Stimulated activated CD4-positive, alpha-beta T cell treated with anti-CD3 and anti-CD28 coated beads, TNF-alpha, amount 100 ng/mL, for 1 hour (primary cell): ENCODE measurements at regions not wholly inside any gene's neighbourhood (a gene's known extent, or its start where the extent isn't known, plus 50 kb on each side); places are given as distances from the start of the nearest gene placed in this dataset.

Experiments used
- DNase-seq, 3 donors: peaks; one replicate each; pipeline ENCODE4 v3.0.0-alpha.2; 2020; ENCODE audit warnings: low read depth in 3 of 3, low spot score in 1 of 3

GRCh38 chr6:25012657-25013056, 76.9 kb upstream of the RIPOR2 start:
- DNase-seq: no peak

- no peak for DNase-seq
Observed at GRCh38 chr6:25013246-25013645, 77.5 kb upstream of the RIPOR2 start.

DNA sequence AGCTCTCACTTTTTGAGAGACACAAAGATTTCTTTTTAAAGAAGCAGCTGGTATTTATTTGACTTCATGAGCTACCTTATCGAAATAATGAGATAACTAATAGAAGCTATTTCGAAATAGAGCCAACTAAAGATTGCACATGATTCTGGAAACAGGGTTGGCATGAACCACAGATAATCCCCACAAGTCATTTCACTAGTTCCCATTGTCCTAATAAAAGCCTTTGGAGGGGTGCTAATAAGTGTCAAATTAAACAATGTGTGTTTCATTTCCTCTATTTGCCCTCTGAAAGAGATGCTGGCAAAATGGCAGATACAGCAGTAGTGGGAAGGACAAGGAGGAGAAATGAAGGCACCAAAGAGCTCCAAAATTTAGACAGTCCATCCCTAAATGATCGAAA, 78.6 kb upstream of the RIPOR2 start:
- no peak for DNase-seq

DNA sequence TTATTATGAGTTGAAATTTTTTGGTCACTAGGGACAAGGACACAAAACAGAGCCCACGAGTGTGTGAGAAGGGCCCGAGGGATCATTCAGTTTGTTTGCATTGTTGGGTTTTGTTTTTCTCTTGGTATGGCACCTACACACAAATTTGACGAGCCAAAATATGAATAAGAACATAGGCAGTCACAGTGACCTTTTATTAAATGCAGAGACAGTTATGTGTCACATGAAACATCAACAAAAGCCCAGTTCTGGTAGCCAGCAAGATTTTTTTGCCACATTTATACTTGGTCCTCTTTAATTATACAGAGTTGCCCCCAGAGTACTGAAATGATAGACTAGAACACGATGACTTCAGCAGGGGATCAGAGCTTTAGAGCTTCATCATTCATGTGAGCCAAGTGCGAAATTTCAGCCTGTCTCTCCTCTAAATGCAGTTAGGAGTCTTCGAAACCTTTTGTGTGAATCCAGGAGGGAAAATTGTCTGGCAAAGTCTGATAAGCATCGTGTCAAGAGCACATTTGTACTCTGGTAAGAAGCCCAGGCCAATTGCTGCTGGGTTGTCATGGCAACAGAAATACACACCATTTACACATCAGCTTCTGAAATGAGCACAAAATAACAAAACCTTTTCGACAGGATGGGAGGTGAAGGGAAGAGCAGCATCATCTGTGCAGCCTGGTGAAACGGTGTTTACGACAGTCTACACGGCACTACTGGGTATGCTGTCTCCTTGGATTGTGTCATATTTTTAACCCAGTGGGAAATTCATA, 79.2 kb upstream of the RIPOR2 start:
- no peak for DNase-seq

DNA sequence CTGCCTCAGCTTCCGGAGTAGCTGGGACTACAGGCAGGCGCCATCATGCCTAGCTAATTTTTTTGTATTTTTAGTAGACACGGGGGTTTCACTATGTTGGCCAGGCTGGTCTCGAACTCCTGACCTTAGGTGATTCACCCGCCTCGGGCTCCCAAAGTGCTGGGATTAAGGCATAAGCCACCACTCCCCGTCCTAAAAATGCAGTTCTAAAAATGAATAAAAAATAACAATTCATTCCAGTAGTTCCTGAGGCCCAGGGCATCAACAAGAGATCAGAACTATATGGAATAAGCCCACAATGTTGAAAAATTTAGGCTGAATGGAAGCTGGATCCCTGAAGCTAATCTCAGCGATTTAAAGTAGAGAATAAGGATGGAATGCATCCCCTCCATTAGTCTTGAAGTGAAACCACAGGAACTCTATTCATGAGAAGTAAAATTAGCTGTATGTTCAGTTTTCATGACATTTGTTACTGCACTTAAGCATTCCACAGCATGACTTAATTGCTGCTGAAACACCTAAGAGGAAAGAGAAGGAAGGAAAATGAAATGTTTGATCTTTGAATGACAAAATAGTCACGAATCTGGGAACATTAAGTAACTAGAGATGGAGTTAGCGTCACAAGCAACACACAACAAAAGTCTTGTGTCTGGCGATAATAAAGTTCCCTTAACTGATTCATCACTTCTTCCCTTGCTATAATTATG, 80.4 kb upstream of the RIPOR2 start:
- DNase-seq: no peak

DNA sequence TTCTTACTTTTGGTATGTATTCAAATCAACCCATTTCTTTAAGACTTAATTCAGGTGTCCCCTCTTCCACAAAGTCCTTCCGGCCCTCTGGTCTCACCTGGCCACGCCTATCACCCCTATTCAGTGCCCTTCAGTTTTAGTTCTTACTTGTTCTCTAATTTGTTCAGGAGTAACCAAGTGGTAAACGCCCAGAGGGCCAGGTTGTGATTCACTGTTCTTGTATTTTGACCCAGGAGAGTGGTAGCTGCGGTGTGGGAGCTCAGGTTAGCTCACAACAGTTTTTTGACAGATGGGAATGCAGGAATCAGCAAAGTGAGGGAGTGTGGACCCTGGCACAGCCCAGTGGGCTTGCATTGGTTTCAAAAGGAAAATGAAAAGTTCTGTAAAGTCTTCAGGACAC, 81.7 kb upstream of the RIPOR2 start:
- DNase-seq: no peak

GRCh38 chr6:25017932-25018567, 82.3 kb upstream of the RIPOR2 start:
- peak; percentile 53 to 73 (median 60) for DNase-seq

- DNase-seq: no peak
Observed at GRCh38 chr6:25018568-25018954, 82.8 kb upstream of the RIPOR2 start.

DNA sequence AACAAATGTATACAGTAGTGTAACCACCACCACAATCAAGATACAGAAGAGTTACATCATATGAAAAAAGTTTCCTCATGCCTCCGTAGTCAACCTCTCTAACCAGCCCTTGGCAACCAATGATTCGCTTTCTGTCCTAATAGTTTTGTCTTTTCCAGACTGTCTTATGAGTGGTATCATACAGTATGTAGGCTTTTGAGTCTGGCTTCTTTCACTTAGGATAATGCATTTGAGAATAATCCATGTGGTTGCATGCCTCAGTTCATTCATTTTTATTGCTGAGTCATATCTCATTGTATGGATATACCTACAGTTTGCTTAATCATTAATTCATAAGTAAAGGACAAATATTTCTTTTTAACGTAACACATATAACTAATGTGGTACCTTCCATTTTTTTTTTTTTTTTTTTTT, 86.4 kb upstream of the RIPOR2 start:
- DNase-seq: no peak

DNA sequence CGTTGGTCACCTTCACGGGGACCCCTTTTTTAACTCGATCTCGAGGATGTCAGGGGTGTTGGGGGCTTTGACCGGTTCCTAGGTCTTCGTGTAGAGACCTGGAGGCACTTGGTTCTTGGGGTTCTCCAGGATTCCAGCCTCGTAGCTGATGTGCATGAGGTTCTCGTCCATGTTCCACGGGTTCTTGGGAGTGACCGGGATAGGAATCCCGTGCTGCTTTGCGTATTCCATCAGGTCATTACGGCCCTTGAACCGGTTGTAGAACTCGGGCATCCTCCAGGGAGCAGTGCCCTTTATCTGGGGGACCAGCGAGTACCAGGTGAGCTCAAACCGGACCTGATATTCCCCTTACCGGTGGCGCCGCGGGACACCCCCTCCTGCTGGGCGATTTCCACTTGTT, 88.0 kb upstream of the RIPOR2 start:
- DNase-seq: no peak

GRCh38 chr6:25024821-25025220, 89.1 kb upstream of the RIPOR2 start:
- DNase-seq: no peak

DNA sequence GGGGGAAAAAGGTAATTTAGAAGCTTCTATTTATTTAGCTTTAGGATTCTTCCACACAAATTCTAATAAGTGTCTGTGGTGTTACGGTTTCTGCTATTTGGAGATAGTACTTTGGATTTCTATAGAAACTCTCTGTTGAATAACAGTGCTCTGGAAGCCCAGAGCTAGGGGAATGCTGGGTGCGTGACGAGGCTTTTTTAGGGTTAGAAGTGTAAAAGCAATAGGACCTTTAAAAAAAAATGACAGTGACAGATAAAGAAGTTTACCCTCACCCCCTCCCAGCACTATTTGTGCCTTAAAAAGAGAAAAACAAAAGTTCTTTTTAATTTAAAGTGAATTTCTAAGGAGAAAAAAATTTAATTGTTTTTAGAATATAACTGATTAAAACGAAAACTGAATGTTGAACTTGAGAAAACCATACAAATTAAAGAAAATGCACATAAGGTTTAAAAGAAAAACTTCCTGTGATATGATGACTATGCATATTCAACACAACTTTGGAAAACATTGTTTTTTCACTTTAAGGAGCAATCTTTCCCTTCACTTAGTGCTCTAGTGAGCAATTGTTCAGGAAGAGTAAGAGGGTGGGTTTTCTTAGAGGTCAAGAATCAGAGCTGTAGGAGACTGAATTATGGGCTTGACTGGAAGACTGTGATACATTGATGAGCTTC, 89.6 kb upstream of the RIPOR2 start:
- no peak for DNase-seq

GRCh38 chr6:25025919-25026301, 90.2 kb upstream of the RIPOR2 start:
- no peak for DNase-seq

DNA sequence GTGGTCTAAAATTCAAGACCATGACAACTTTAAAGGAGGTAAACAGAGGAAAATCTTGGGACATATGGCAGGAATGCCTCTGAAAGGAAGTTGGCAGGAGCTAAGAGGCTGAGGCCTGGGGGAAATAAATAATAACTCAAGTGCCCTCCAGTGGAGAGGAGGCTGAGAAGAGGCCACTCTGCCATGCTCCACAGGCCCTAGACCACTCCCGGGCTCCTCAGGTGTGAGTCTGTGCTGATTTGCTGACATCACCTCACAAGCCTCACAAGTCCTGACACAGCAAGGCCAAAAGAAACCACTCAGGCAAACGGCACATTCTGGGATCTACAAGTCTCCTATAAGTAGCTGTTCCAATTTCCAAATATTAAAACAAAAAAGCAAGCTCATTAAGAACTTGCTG, 91.0 kb upstream of the RIPOR2 start:
- DNase-seq: no peak

GRCh38 chr6:25027221-25027916, 91.6 kb upstream of the RIPOR2 start:
- DNase-seq: peak; percentile 46 to 61 (median 58)

- DNase-seq: no peak
Observed at GRCh38 chr6:25028328-25028727, 92.6 kb upstream of the RIPOR2 start.

DNA sequence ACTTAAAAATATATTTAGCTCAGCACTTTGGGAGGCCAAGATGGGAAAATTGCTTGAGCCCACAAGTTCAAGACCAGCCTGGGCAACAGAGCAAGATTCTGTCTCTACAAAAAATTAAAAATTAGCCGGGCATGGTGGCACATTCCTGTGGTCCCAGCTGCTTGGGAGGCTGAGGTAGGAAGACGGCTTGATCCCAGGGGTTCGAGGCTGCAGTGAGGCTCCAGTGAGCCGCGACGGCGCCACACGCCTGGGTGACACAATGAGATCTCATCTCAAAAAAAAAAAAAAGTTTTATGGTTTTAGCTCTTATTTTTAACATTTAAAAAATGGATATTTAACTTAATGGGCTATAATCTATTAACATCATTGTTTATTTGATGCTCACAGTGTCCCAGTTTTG, 97.2 kb upstream of the RIPOR2 start:
- DNase-seq: no peak

DNA sequence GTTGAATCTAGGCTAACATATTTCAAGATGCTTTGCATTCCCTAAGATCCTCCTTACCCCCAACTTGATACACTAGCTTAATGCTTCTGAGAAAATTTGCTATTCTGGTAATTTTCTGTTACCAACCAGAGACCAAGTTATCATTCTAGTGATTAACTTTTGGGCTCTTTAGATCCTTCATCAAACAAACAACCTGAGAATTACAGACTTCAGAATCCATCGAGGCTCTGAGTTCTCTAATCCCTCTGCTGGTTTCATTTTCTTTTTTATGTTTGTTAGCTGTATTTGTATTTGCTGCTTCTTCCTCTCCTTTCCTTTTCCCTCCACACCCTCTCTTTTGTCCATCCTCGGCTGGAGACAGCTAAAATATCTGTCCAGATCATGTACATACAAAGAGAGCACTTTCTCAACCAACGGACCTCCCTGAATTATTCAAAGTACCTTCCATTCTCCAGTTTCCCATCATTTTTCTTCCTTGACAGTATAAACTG, 98.7 kb upstream of the RIPOR2 start:
- no peak for DNase-seq

GRCh38 chr6:25035174-25035511, 99.4 kb upstream of the RIPOR2 start:
- DNase-seq: no peak

DNA sequence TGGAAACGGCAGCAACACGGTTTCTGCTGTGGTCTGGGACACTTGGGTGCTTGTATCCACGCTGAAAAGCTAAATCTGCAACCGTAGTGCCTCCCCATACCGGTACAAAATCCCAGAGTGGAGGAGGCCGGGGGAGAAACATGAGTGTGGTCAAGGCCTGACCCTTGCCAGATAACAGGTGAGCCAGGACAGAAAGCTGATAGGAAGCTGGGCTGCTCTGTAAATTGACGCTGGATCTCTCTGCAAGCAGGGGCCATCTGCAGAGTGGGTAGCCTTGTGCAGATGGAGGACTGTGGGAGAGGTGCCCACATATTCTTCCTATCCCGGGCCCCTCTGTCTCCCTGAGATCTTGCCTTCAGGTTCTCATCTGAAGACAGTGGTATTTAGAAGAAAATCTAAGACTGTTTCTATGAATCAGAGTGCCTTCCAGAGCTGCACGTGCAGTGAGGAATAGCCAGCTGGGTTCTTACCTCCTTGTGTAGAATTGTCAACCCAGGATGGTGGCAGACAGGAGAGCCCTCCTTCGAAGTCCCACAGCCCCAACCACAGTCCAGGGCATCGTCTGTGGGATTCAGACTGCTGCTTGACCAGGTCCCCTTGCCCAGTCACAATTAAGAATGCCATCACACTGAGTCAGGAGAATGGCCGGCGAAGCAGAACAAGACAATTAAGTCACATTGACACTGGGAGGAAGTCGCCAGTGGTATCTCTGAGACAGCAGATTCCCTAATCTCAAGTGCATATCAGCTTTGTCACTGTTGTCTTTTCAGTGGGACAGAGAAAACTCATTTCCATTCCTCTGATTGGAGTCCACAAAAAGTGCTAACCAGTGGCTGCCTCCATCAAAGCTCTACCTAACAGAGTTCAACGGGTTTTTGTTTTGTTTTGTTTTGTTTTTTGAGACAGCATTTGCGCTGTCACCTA, 100.0 kb upstream of the RIPOR2 start:
- DNase-seq: no peak
